MM.1S (cell line): ENCODE measurements at regions not wholly inside any gene's neighbourhood (a gene's known extent, or its start where the extent isn't known, plus 50 kb on each side); places are given as distances from the start of the nearest gene placed in this dataset.

Experiments used
- DNase-seq: peaks from one replicate; pipeline ENCODE4 v3.0.0-alpha.2; 2015
- H2AFZ ChIP-seq: fragments of 300-600 bp; sonication (generic); 2 replicates; pipeline ENCODE4 v1.6.0; 2016; ENCODE audit warnings: antibody characterized with exemption, low read length
- H3F3A ChIP-seq: fragments of 300-600 bp; sonication (generic); 2 replicates; pipeline ENCODE4 v1.6.1; 2016; ENCODE audit warnings: mild to moderate bottlenecking, antibody characterized with exemption, low read length, moderate library complexity, mixed read lengths; ENCODE audit not compliant: insufficient read depth
- H3K27ac ChIP-seq: fragments of 300-600 bp; sonication (generic); 2 replicates; pipeline ENCODE4 v1.5.1; 2016; ENCODE audit warnings: mild to moderate bottlenecking, low read length
- H3K27me3 ChIP-seq: fragments of 300-600 bp; sonication (generic); replicated peaks from 2 replicates; pipeline ENCODE4 v1.6.0; 2016; ENCODE audit warnings: low read length; ENCODE audit not compliant: insufficient read depth
- H3K36me3 ChIP-seq: fragments of 300-600 bp; sonication (generic); replicated peaks from 2 replicates; pipeline ENCODE4 v1.6.1; 2016; ENCODE audit warnings: mild to moderate bottlenecking, low read length, mixed read lengths; ENCODE audit not compliant: insufficient read depth
- H3K4me1 ChIP-seq: fragments of 300-600 bp; sonication (generic); 2 replicates; pipeline ENCODE4 v1.6.1; 2016; ENCODE audit warnings: low read length, mixed read lengths
- H3K4me2 ChIP-seq: fragments of 300-600 bp; sonication (generic); 2 replicates; pipeline ENCODE4 v1.6.0; 2016; ENCODE audit warnings: low read depth, low read length
- H3K4me3 ChIP-seq: fragments of 300-600 bp; sonication (generic); 2 replicates; pipeline ENCODE4 v1.5.1; 2016; ENCODE audit warnings: low read length, mixed read lengths
- H3K79me2 ChIP-seq: fragments of 300-600 bp; sonication (generic); 2 replicates; pipeline ENCODE4 v1.6.1; 2016; ENCODE audit warnings: mixed run types, low read length, mixed read lengths
- H3K9ac ChIP-seq: fragments of 300-600 bp; sonication (generic); 2 replicates; pipeline ENCODE4 v1.6.1; 2016; ENCODE audit warnings: low read length, mixed read lengths
- H3K9me2 ChIP-seq: fragments of 300-600 bp; sonication (generic); replicated peaks from 2 replicates; pipeline ENCODE4 v1.6.1; 2016; ENCODE audit warnings: mild to moderate bottlenecking, low read length, mixed read lengths; ENCODE audit not compliant: insufficient read depth
- H3K9me3 ChIP-seq: fragments of 300-600 bp; sonication (generic); replicated peaks from 2 replicates; pipeline ENCODE4 v1.6.1; 2016; ENCODE audit warnings: mild to moderate bottlenecking, low read length, mixed read lengths; ENCODE audit not compliant: insufficient read depth
- H4K20me1 ChIP-seq: fragments of 300-600 bp; sonication (generic); 2 replicates; pipeline ENCODE4 v1.6.1; 2016; ENCODE audit warnings: mild to moderate bottlenecking, low read length, moderate library complexity, mixed read lengths; ENCODE audit not compliant: insufficient read depth
- CTCF ChIP-seq: fragments of 300-600 bp; sonication (generic); IDR thresholded peaks from 2 replicates; pipeline ENCODE4 v1.5.1; 2016; ENCODE audit warnings: antibody characterized with exemption, low read length, mixed read lengths
- EZH2 ChIP-seq: fragments of 300-600 bp; sonication (generic); optimal IDR thresholded peaks from 2 replicates; pipeline ENCODE3; 2017; ENCODE audit warnings: low read depth, mild to moderate bottlenecking, antibody characterized with exemption, low read length, mixed read lengths
- EZH2phosphoT487 ChIP-seq: fragments of 300-600 bp; sonication (generic); IDR thresholded peaks from 2 replicates; pipeline ENCODE4 v1.6.1; 2018; ENCODE audit warnings: antibody characterized with exemption, low read length

- Histone ChIP-seq H3K9me2 (no peaks in the 10 kb centered on the region), H3F3A (no peaks in the 10 kb centered on the region), H3K4me3 (no peak overlapping the region), H3K9ac (no peak overlapping the region), H3K36me3 (no peaks in the 10 kb centered on the region), H3K27ac (no peak overlapping the region), H4K20me1 (no peaks in the 10 kb centered on the region), H3K9me3 (no peaks in the 10 kb centered on the region), H3K4me2 (no peak overlapping the region), H3K79me2 (no peaks in the 10 kb centered on the region), H2AFZ (no peak overlapping the region), H3K4me1 (no peaks in the 10 kb centered on the region), H3K27me3 (no peaks in the 10 kb centered on the region)
- TF ChIP-seq CTCF (no peak), EZH2phosphoT487 (no peak), EZH2 (no peak)
- no peak for DNase-seq
Measured at GRCh38 chr1:71269818-71270217, 189.0 kb upstream of the ZRANB2 start.

- Histone ChIP-seq H3K36me3 (no peaks in the 10 kb centered on the region), H3K9me2 (no peaks in the 10 kb centered on the region), H3K4me1 (no peaks in the 10 kb centered on the region), H2AFZ (no peak overlapping the region), H4K20me1 (no peaks in the 10 kb centered on the region), H3K27ac (no peak overlapping the region), H3K9me3 (no peaks in the 10 kb centered on the region), H3K4me2 (no peak overlapping the region), H3K9ac (no peak overlapping the region), H3K4me3 (no peak overlapping the region), H3F3A (no peaks in the 10 kb centered on the region), H3K27me3 (no peaks in the 10 kb centered on the region), H3K79me2 (no peaks in the 10 kb centered on the region)
- TF ChIP-seq EZH2, result no peak
- TF ChIP-seq EZH2phosphoT487, result no peak
- no peak for TF ChIP-seq CTCF
- DNase-seq, result no peak
Measured at GRCh38 chr1:71269179-71269578, 188.3 kb upstream of the ZRANB2 start.

GRCh38 chr1:71267220-71267619 lies 186.4 kb upstream of the ZRANB2 start:
- no peak overlapping the region for H3K9ac ChIP-seq
- no peak overlapping the region for H2AFZ ChIP-seq
- H3K4me1 ChIP-seq, result no peaks in the 10 kb centered on the region
- H3K4me2 ChIP-seq, result no peak overlapping the region
- H3K9me3 ChIP-seq, result no peaks in the 10 kb centered on the region
- H4K20me1 ChIP-seq, result no peaks in the 10 kb centered on the region
- H3K4me3 ChIP-seq, result no peak overlapping the region
- no peak for DNase-seq
- no peaks in the 10 kb centered on the region for H3K79me2 ChIP-seq
- H3K9me2 ChIP-seq, result no peaks in the 10 kb centered on the region
- H3F3A ChIP-seq, result no peaks in the 10 kb centered on the region
- no peak overlapping the region for H3K27ac ChIP-seq
- no peaks in the 10 kb centered on the region for H3K27me3 ChIP-seq
- no peaks in the 10 kb centered on the region for H3K36me3 ChIP-seq
- no peak for TF ChIP-seq CTCF
- TF ChIP-seq EZH2phosphoT487, result no peak
- no peak for TF ChIP-seq EZH2
